GM12878 (cell line): ENCODE measurements at regions not wholly inside any gene's neighbourhood (a gene's known extent, or its start where the extent isn't known, plus 50 kb on each side); places are given as distances from the start of the nearest gene placed in this dataset.
A peak's percentile ranks its signal among the peaks of the same experiment; 100 is the strongest.

Experiments
- ATAC-seq: fragments of 200-7000 bp; cut with Tn5 transposase; 3 replicates; pipeline ENCODE4 v1.9.1; 2020; ENCODE audit warnings: mild to moderate bottlenecking, moderate library complexity
- BruUV-seq: library from RNA; stranded (reverse); fragments of 400-500 nt; replicated peaks from 2 replicates; lab custom pipeline; 2021; lab: Mats Ljungman, UMichigan
- CTCF ChIA-PET: fragments of 300-600 bp; sonication (Branson Sonifier 250); formaldehyde crosslinking; extraction: SDS; loops from one replicate; lab custom pipeline; 2021; ENCODE audit warnings: inconsistent platforms; lab: Yijun Ruan, JAX
- POLR2A ChIA-PET: fragments of 350-600 bp; formaldehyde crosslinking; extraction: SDS; loops from one replicate; lab custom pipeline; 2021; ENCODE audit warnings: inconsistent platforms; lab: Charles Lee
- RAD21 ChIA-PET: fragments of 300-600 bp; sonication (Branson Sonifier 250); formaldehyde crosslinking; loops from one replicate; lab custom pipeline; 2023; ENCODE audit warnings: antibody characterized with exemption; ENCODE audit not compliant: unreplicated experiment; lab: Charles Lee
- SMC1A ChIA-PET: fragments of 300-600 bp; sonication (Branson Sonifier 250); formaldehyde crosslinking; loops from one replicate; lab custom pipeline; 2023; ENCODE audit not compliant: unreplicated experiment, uncharacterized antibody; lab: Charles Lee
- DNase-seq: peaks from one replicate; pipeline ENCODE4 v3.0.0-alpha.2; 2011; ENCODE audit warnings: low read depth, low spot score
- FAIRE-seq: peaks from 3 replicates; lab custom pipeline; 2011; peaks lifted over from hg19 to GRCh38; lab: Jason Lieb, UNC
- H2AFZ ChIP-seq: 2 replicates; pipeline ENCODE4 v1.6.0; 2011; ENCODE audit warnings: low read depth, low read length, control low read depth; ENCODE audit not compliant: control insufficient read depth
- H3K27ac ChIP-seq: 2 replicates; pipeline ENCODE4 v1.5.1; 2011; ENCODE audit warnings: control low read depth; ENCODE audit not compliant: control insufficient read depth, insufficient read depth
- H3K27me3 ChIP-seq, 2 experiments: replicated peaks in 1 of 2; 2 replicates each; pipeline versions ENCODE4 v1.6.0 to v1.6.1; 2011; ENCODE audit warnings: low read length in 1 of 2; ENCODE audit not compliant: control insufficient read depth in 2 of 2, insufficient read depth in 2 of 2
- H3K36me3 ChIP-seq, 2 experiments: 2 replicates each; pipeline ENCODE4 v1.5.1; 2011; ENCODE audit warnings: low read length in 1 of 2; ENCODE audit not compliant: control insufficient read depth in 2 of 2, insufficient read depth in 2 of 2
- H3K4me1 ChIP-seq: 2 replicates; pipeline ENCODE4 v1.6.1; 2011; ENCODE audit warnings: mild to moderate bottlenecking, low read length, moderate library complexity, mixed read lengths; ENCODE audit not compliant: control insufficient read depth, insufficient read depth
- H3K4me2 ChIP-seq: 2 replicates; pipeline ENCODE4 v1.6.0; 2011; ENCODE audit warnings: control low read depth; ENCODE audit not compliant: control insufficient read depth, insufficient read depth
- H3K4me3 ChIP-seq: fragments of 200-600 bp; sonication (generic); 2 replicates; pipeline ENCODE4 v1.5.1; 2016
- H3K79me2 ChIP-seq: 2 replicates; pipeline ENCODE4 v1.6.0; 2011; ENCODE audit warnings: low read length; ENCODE audit not compliant: control insufficient read depth, insufficient read depth
- H3K9ac ChIP-seq: 2 replicates; pipeline ENCODE4 v1.8.0; 2011; ENCODE audit warnings: low read length, control low read depth, mixed read lengths; ENCODE audit not compliant: control insufficient read depth, insufficient read depth
- H3K9me3 ChIP-seq: replicated peaks from 3 replicates; pipeline ENCODE4 v1.5.1; 2011; ENCODE audit warnings: mild to moderate bottlenecking, low read length; ENCODE audit not compliant: control insufficient read depth, insufficient read depth
- H4K20me1 ChIP-seq: 2 replicates; pipeline ENCODE4 v1.6.0; 2011; ENCODE audit not compliant: control insufficient read depth, insufficient read depth
- EED ChIP-seq: sonication (generic); IDR thresholded peaks from 2 replicates; pipeline ENCODE4 v1.6.1; 2016; ENCODE audit warnings: antibody characterized with exemption, low read depth
- FOS ChIP-seq: IDR thresholded peaks from 3 replicates; pipeline ENCODE4 v1.6.1; 2011; ENCODE audit warnings: borderline replicate concordance; ENCODE audit not compliant: insufficient read length; ENCODE audit errors: extremely low read depth
- FOXM1 ChIP-seq: IDR thresholded peaks from 2 replicates; pipeline ENCODE4 v1.6.1; 2012; ENCODE audit warnings: low read depth, mild to moderate bottlenecking, inconsistent platforms, low read length, moderate library complexity
- NBN ChIP-seq: fragments of 450-650 bp; IDR thresholded peaks from 2 replicates; pipeline ENCODE4 v1.6.1; 2016
- ZNF384 ChIP-seq: IDR thresholded peaks from 2 replicates; pipeline ENCODE4 v1.6.1; 2012; ENCODE audit warnings: low read depth, mild to moderate bottlenecking, low read length, improper control_type of control experiment, borderline replicate concordance
- ZZZ3 ChIP-seq: IDR thresholded peaks from 2 replicates; pipeline ENCODE4 v1.6.1; 2011; ENCODE audit warnings: low read depth; ENCODE audit not compliant: control insufficient read depth, insufficient read length
- WGBS: methylation state at CpG from one replicate; pipeline ENCODE4 v1.1.6; 2016; ENCODE audit warnings: low lambda C conversion rate; ENCODE audit not compliant: insufficient replicate concordance, insufficient coverage; ENCODE audit errors: missing lambda C conversion rate; 5-methylcytosine and 5-hydroxymethylcytosine counted together
- in situ Hi-C: fragments of 300-500 bp; cut with MboI; formaldehyde crosslinking; loops from 9 replicates; pipeline ENCODE4 v1.14.3; 2018; ENCODE audit warnings: mixed read lengths
- intact Hi-C: fragments of 100-400 bp; cut with micrococcal nuclease; formaldehyde crosslinking; loops from one replicate; pipeline ENCODE4 v1.14.2; 2022; ENCODE audit not compliant: unreplicated experiment
- TF ChIP-seq, protein P1 (sequence below): IDR thresholded peaks from 2 replicates; pipeline ENCODE4 v1.6.1; 2012; ENCODE audit warnings: low read depth, low read length, improper control_type of control experiment
- TF ChIP-seq, protein P2 (sequence below): IDR thresholded peaks from 2 replicates; pipeline ENCODE4 v1.6.1; 2011; ENCODE audit warnings: low read depth, mild to moderate bottlenecking, low read length, moderate library complexity, borderline replicate concordance; ENCODE audit errors: extremely low read depth

DNA sequence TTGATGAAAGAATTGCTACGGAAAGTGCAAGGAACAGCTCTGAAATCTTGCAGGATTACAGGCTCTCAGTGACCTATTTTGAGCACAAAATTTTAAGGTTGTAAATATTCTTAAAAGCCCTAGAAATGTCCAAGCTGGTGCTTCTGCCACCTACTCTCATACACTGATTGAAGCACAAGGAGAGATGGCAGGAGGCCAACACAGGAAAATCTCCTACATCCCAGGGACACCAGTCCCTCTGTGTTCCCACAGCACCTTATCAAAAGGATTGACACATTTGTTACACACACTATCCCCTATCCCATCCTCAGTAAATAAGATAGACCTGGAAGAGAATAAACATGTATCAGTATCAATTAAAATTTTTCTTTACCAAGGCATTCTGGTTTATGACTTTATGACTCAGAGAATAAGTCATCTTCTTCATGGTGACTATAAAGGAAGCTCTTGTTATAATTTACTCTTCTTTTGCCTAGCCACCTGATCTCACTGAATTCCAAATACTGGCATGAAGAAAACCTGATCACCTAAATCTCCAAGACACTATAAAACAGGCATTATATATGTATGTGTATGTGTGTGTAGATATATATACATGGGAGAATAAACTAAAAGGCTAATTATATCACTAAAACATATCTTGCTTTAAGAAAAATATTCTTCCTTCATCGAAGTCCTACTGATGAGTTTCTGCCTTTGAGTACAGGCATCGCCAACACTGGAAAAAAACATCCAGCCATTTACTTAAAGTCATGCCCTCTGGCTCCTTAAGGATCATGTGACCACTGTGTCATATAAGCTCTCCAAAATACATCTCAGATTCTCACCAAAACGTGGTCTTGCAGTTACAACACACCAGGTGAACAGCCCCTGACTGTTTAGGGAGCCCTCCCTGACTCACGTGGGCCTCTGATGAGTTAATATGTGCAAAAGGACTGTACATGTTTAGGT, 208.1 kb upstream of the NR2F2 start:
- BruUV-seq, result no TSS peak
- POLR2A ChIA-PET, result interaction anchor here (0.6 kb wide), 1 partner anchor 8 kb away, joined by 3 read pairs; no protein-coding TSS in a partner anchor
- intact Hi-C loops, result no loop called here
- SMC1A ChIA-PET, result interaction anchor here (0.6 to 1.6 kb wide), 4 partner anchors 83 to 609 kb away, joined by 3 to 4 read pairs (median 4); no protein-coding TSS in a partner anchor
- WGBS, result 26% methylated on average over 5 of the region's 5 CpGs
- FAIRE-seq, result no peak
- Histone ChIP-seq H4K20me1 (no peaks in the 10 kb centered on the region), H3K9ac (no peak overlapping the region), H3K4me2 (no peak overlapping the region), H3K4me1 (peaks cover 6% of the 10 kb centered on the region), H3K27ac (no peak overlapping the region), H3K4me3 (no peak overlapping the region), H3K36me3 (no peaks in the 10 kb centered on the region), H3K79me2 (no peaks in the 10 kb centered on the region), H3K27me3 (no peaks in the 10 kb centered on the region)
- RAD21 ChIA-PET, result interaction anchor here (0.6 to 1.3 kb wide), 3 partner anchors 47 to 205 kb away, joined by 4 to 5 read pairs (median 4); no protein-coding TSS in a partner anchor
- in situ Hi-C loops, result no loop called here
- CTCF ChIA-PET, result interaction anchor here (0.6 to 1.5 kb wide), 3 partner anchors 55 to 1095 kb away, joined by 3 read pairs; no protein-coding TSS in a partner anchor
- TF ChIP-seq FOXM1 (no peak), ZZZ3 (no peak), FOS (no peak), ZNF384 (no peak), EED (no peak), NBN (no peak)
- TF ChIP-seq, protein P1, sequence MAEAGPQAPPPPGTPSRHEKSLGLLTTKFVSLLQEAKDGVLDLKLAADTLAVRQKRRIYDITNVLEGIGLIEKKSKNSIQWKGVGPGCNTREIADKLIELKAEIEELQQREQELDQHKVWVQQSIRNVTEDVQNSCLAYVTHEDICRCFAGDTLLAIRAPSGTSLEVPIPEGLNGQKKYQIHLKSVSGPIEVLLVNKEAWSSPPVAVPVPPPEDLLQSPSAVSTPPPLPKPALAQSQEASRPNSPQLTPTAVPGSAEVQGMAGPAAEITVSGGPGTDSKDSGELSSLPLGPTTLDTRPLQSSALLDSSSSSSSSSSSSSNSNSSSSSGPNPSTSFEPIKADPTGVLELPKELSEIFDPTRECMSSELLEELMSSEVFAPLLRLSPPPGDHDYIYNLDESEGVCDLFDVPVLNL, result no peak
- TF ChIP-seq, protein P2, sequence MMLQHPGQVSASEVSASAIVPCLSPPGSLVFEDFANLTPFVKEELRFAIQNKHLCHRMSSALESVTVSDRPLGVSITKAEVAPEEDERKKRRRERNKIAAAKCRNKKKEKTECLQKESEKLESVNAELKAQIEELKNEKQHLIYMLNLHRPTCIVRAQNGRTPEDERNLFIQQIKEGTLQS, result no peak
- TF ChIP-seq, all 136 proteins: peak for 0
- DNase-seq, result no peak
- peak overlapping the region; percentile 18; the same call in 1 of the 2 replicates for H2AFZ ChIP-seq
- ATAC-seq, result no peak
- no peaks in the 10 kb centered on the region; the same call in 1 of the 3 replicates for H3K9me3 ChIP-seq
